HEK293 (cell line): ENCODE measurements at regions not wholly inside any gene's neighbourhood (a gene's known extent, or its start where the extent isn't known, plus 50 kb on each side); places are given as distances from the start of the nearest gene placed in this dataset.

ENCODE experiments used
- CTCF ChIA-PET: fragments of 350-600 bp; formaldehyde crosslinking; extraction: SDS; loops from one replicate; lab custom pipeline; 2021; ENCODE audit warnings: antibody characterized with exemption; lab: Yijun Ruan, JAX
- POLR2A ChIA-PET: fragments of 300-600 bp; formaldehyde crosslinking; extraction: SDS; loops from one replicate; lab custom pipeline; 2020; ENCODE audit warnings: antibody characterized with exemption, inconsistent platforms; lab: Yijun Ruan, JAX
- H3K27ac ChIP-seq: fragments of 200-500 bp; sonication (Bioruptor generic); 2 replicates; pipeline ENCODE4 v1.5.1; 2014; ENCODE audit warnings: low read depth, low read length, control low read depth, inconsistent platforms; ENCODE audit errors: extremely low read depth
- H3K36me3 ChIP-seq, 2 experiments: fragments of 200-500 bp in 1 of 2; sonication (Bioruptor generic) in 1 of 2; 1 replicate in 1 of 2; 2 replicates in 1 of 2; pipeline ENCODE4 v1.5.1; 2014 to 2017; ENCODE audit warnings: inconsistent platforms in 2 of 2, low read length in 2 of 2; ENCODE audit not compliant: control insufficient read depth in 2 of 2, insufficient read depth in 1 of 2
- H3K4me1 ChIP-seq: fragments of 200-500 bp; sonication (Bioruptor generic); 2 replicates; pipeline ENCODE4 v1.5.1; 2014; ENCODE audit warnings: mild to moderate bottlenecking, low read length, inconsistent platforms; ENCODE audit not compliant: control insufficient read depth, insufficient read depth
- H3K4me3 ChIP-seq: 2 replicates; pipeline ENCODE4 v1.5.1; 2011; ENCODE audit warnings: low read depth, mild to moderate bottlenecking, control low read depth, low read length, moderate library complexity
- H3K9me3 ChIP-seq: fragments of 200-500 bp; sonication (Bioruptor generic); 2 replicates; pipeline ENCODE4 v1.5.1; 2014; ENCODE audit warnings: low read depth, low read length, inconsistent platforms; ENCODE audit not compliant: control insufficient read depth, insufficient read depth
- GLIS1 ChIP-seq: fragments of 450-650 bp; formaldehyde crosslinking; IDR thresholded peaks from 2 replicates; pipeline ENCODE4 v1.5.1; 2016; ENCODE audit warnings: missing biosample characterization, missing genetic modification characterization
- SALL2 ChIP-seq: fragments of 450-650 bp; formaldehyde crosslinking; IDR thresholded peaks from 2 replicates; pipeline ENCODE4 v1.5.0; 2017; ENCODE audit warnings: missing biosample characterization, mild to moderate bottlenecking, missing genetic modification characterization, borderline replicate concordance
- TRIM28 ChIP-seq: IDR thresholded peaks from 2 replicates; pipeline ENCODE4 v1.6.1; 2011; ENCODE audit warnings: low read length, control low read depth, borderline replicate concordance
- ZBTB1 ChIP-seq: fragments of 450-650 bp; formaldehyde crosslinking; IDR thresholded peaks from 2 replicates; pipeline ENCODE4 v1.5.1; 2016; ENCODE audit warnings: missing biosample characterization, missing genetic modification characterization
- ZFP37 ChIP-seq: fragments of 450-650 bp; formaldehyde crosslinking; IDR thresholded peaks from 2 replicates; pipeline ENCODE4 v1.5.1; 2016; ENCODE audit warnings: missing biosample characterization, missing genetic modification characterization
- ZNF114 ChIP-seq: fragments of 450-650 bp; formaldehyde crosslinking; IDR thresholded peaks from 2 replicates; pipeline ENCODE4 v1.5.0; 2017; ENCODE audit warnings: missing biosample characterization, missing genetic modification characterization
- ZNF121 ChIP-seq: fragments of 450-650 bp; formaldehyde crosslinking; IDR thresholded peaks from 2 replicates; pipeline ENCODE4 v1.5.1; 2016; ENCODE audit warnings: missing biosample characterization, missing genetic modification characterization
- ZNF133 ChIP-seq: fragments of 450-650 bp; formaldehyde crosslinking; IDR thresholded peaks from 2 replicates; pipeline ENCODE4 v1.5.1; 2016; ENCODE audit warnings: missing biosample characterization, missing genetic modification characterization
- ZNF140 ChIP-seq: fragments of 450-650 bp; formaldehyde crosslinking; IDR thresholded peaks from 2 replicates; pipeline ENCODE4 v1.5.1; 2016; ENCODE audit warnings: missing biosample characterization, missing genetic modification characterization
- ZNF155 ChIP-seq: fragments of 450-650 bp; formaldehyde crosslinking; IDR thresholded peaks from 2 replicates; pipeline ENCODE4 v1.5.1; 2016; ENCODE audit warnings: missing biosample characterization, missing genetic modification characterization
- ZNF2 ChIP-seq: fragments of 450-650 bp; formaldehyde crosslinking; IDR thresholded peaks from 2 replicates; pipeline ENCODE4 v1.5.1; 2016; ENCODE audit warnings: missing biosample characterization, missing genetic modification characterization
- ZNF23 ChIP-seq: fragments of 450-650 bp; formaldehyde crosslinking; IDR thresholded peaks from 2 replicates; pipeline ENCODE4 v1.5.1; 2016; ENCODE audit warnings: missing biosample characterization, missing genetic modification characterization, borderline replicate concordance
- ZNF274 ChIP-seq, 2 experiments: fragments of 200-500 bp in 1 of 2; fragments of 450-650 bp in 1 of 2; sonication (Bioruptor generic) in 1 of 2; formaldehyde crosslinking in 1 of 2; IDR thresholded peaks; 2 replicates each; pipeline versions ENCODE4 v1.5.1 to v1.6.1; 2014 to 2016; ENCODE audit warnings: borderline replicate concordance in 1 of 2, inconsistent platforms in 1 of 2, low read length in 1 of 2, missing biosample characterization in 1 of 2, missing genetic modification characterization in 1 of 2
- ZNF394 ChIP-seq: fragments of 450-650 bp; formaldehyde crosslinking; IDR thresholded peaks from 2 replicates; pipeline ENCODE4 v1.5.1; 2016; ENCODE audit warnings: missing biosample characterization, missing genetic modification characterization, mild to moderate bottlenecking, moderate library complexity, borderline replicate concordance
- ZNF548 ChIP-seq: fragments of 450-650 bp; formaldehyde crosslinking; IDR thresholded peaks from 2 replicates; pipeline ENCODE4 v1.5.1; 2016; ENCODE audit warnings: missing biosample characterization, missing genetic modification characterization
- ZNF555 ChIP-seq: fragments of 450-650 bp; formaldehyde crosslinking; conservative IDR thresholded peaks from 2 replicates; pipeline ENCODE4 v1.5.1; 2017; ENCODE audit warnings: missing biosample characterization, mild to moderate bottlenecking, missing genetic modification characterization, inconsistent platforms
- ZNF837 ChIP-seq: fragments of 450-650 bp; formaldehyde crosslinking; IDR thresholded peaks from 2 replicates; pipeline ENCODE4 v1.5.1; 2016; ENCODE audit warnings: missing biosample characterization, missing genetic modification characterization
- TF ChIP-seq, protein P1 (sequence below): fragments of 450-650 bp; formaldehyde crosslinking; conservative IDR thresholded peaks from 2 replicates; pipeline ENCODE4 v1.5.1; 2016; ENCODE audit warnings: low read depth, missing biosample characterization, missing genetic modification characterization
- TF ChIP-seq, protein P2 (sequence below): fragments of 450-650 bp; formaldehyde crosslinking; IDR thresholded peaks from 2 replicates; pipeline ENCODE4; 2016; ENCODE audit warnings: missing biosample characterization, missing genetic modification characterization
- TF ChIP-seq, protein P3 (sequence below): fragments of 450-650 bp; IDR thresholded peaks from 2 replicates; pipeline ENCODE4 v1.5.1; 2018; ENCODE audit warnings: missing biosample characterization, missing genetic modification characterization
- TF ChIP-seq, protein P4 (sequence below): IDR thresholded peaks from 2 replicates; pipeline ENCODE4 v1.6.1; 2011; ENCODE audit warnings: mild to moderate bottlenecking, low read depth, low read length, borderline replicate concordance

DNA sequence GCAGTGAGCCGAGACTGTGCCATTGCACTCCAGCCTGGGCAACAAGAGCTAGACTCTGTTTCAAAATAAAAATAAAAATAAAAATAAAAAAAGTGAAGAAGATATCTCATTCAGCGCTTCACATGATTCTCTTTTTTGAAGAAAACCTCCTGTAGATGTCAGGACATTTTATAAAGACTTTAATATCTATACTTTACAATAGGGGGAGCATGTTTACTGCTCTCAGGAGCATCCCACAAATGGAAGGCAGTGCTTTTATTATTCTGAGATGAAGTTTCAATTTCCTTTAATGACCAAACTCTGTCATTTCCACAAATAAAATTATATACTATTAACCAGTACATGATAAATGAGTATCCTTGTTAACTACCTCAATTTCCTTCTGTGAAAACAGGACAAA is 118.7 kb upstream of the MYOCD start (continued):
- TF ChIP-seq, protein P1, sequence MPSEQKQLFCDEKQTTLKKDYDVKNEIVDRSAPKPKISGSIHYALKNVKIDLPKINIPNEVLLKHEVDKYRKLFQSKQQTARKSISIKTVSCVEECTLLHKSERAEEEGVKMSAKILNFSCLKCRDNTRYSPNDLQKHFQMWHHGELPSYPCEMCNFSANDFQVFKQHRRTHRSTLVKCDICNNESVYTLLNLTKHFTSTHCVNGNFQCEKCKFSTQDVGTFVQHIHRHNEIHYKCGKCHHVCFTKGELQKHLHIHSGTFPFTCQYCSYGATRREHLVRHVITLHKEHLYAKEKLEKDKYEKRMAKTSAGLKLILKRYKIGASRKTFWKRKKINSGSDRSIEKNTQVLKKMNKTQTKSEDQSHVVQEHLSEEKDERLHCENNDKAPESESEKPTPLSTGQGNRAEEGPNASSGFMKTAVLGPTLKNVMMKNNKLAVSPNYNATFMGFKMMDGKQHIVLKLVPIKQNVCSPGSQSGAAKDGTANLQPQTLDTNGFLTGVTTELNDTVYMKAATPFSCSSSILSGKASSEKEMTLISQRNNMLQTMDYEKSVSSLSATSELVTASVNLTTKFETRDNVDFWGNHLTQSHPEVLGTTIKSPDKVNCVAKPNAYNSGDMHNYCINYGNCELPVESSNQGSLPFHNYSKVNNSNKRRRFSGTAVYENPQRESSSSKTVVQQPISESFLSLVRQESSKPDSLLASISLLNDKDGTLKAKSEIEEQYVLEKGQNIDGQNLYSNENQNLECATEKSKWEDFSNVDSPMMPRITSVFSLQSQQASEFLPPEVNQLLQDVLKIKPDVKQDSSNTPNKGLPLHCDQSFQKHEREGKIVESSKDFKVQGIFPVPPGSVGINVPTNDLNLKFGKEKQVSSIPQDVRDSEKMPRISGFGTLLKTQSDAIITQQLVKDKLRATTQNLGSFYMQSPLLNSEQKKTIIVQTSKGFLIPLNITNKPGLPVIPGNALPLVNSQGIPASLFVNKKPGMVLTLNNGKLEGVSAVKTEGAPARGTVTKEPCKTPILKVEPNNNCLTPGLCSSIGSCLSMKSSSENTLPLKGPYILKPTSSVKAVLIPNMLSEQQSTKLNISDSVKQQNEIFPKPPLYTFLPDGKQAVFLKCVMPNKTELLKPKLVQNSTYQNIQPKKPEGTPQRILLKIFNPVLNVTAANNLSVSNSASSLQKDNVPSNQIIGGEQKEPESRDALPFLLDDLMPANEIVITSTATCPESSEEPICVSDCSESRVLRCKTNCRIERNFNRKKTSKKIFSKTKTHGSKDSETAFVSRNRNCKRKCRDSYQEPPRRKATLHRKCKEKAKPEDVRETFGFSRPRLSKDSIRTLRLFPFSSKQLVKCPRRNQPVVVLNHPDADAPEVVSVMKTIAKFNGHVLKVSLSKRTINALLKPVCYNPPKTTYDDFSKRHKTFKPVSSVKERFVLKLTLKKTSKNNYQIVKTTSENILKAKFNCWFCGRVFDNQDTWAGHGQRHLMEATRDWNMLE (tag by site-specific recombination): no peak
- TF ChIP-seq ZNF114 (no peak), ZNF140 (tag by site-specific recombination) (no peak)
- TF ChIP-seq, protein P2, sequence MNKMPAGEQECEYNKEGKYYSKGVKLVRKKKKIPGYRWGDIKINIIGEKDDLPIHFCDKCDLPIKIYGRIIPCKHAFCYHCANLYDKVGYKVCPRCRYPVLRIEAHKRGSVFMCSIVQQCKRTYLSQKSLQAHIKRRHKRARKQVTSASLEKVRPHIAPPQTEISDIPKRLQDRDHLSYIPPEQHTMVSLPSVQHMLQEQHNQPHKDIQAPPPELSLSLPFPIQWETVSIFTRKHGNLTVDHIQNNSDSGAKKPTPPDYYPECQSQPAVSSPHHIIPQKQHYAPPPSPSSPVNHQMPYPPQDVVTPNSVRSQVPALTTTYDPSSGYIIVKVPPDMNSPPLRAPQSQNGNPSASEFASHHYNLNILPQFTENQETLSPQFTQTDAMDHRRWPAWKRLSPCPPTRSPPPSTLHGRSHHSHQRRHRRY: no peak

DNA sequence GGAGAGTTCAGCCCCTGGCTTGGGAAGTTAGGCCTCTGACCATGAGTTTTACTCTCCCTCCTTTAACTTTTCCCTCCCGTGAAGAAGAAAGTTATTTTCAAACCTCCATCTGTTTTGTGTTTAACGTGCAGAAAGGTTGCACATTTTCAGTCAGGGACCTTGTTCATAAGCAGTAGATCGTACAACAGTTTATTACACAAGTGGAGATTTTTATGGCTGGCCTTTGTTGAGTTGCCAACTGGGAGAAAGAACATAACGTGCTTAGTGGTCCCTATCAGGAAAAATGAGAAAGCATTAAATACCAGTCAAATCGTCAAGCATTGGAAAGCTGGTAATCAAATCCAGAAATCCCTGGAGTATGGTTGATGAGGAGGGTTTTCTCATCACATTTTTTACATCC is 117.9 kb upstream of the MYOCD start:
- H3K9me3 ChIP-seq: no peaks in the 10 kb centered on the region
- ChIA-PET POLR2A (interaction anchor here (1.6 kb wide), 1 partner anchor 10 kb away, joined by 5 read pairs; no protein-coding TSS in a partner anchor), CTCF (interaction anchor here (1.0 to 8.5 kb wide), 6 partner anchors 14 to 292 kb away, joined by 3 to 98 read pairs (median 12); partner anchors contain the start of gene MYOCD)
- no peak overlapping the region for H3K27ac ChIP-seq
- TF ChIP-seq ZNF2 (no peak), ZNF394 (tag by site-specific recombination) (no peak), ZBTB1 (tag by site-specific recombination) (no peak), SALL2 (tag by site-specific recombination) (no peak), ZNF837 (tag by site-specific recombination) (no peak), ZNF555 (tag by site-specific recombination) (no peak), ZNF155 (tag by site-specific recombination) (no peak), ZNF274 (IDR thresholded peaks at IDR 0.05; ENCODE audit: low read length) (no peak), ZNF274 (tag by site-specific recombination; IDR thresholded peaks at IDR 0.05; ENCODE audit: borderline replicate concordance) (no peak), ZNF548 (no peak), ZNF121 (tag by site-specific recombination) (no peak), TRIM28 (no peak), ZNF133 (no peak), ZNF23 (tag by site-specific recombination) (no peak)
- no peaks in the 10 kb centered on the region for H3K4me1 ChIP-seq
- no peaks in the 10 kb centered on the region; a peak in 1 of 3 replicates for H3K36me3 ChIP-seq
- no peak overlapping the region for H3K4me3 ChIP-seq

DNA sequence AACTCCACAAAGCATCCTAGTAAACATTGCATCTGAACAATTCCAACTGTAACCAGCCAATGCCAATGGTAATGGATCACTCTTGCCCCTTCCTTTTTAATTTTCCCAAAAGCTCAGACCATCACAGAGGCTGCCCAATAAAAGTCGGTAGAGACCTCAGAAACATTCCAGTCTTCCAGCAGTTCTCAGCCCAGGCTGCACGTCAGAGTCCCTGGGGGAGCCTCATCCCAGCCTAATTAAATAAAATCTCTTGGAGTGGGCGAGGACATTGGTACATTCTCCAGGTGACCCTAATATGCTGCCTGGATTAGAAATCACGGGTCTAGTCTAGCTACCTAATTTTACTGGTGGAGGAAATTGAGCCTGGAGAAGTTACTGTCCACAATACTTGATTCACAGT is 117.1 kb upstream of the MYOCD start:
- CTCF ChIA-PET: interaction anchor here (0.6 to 8.5 kb wide), 7 partner anchors 15 to 293 kb away, joined by 3 to 98 read pairs (median 3); partner anchors contain the start of gene MYOCD
- H3K4me3 ChIP-seq: no peak overlapping the region
- TF ChIP-seq, protein P3, sequence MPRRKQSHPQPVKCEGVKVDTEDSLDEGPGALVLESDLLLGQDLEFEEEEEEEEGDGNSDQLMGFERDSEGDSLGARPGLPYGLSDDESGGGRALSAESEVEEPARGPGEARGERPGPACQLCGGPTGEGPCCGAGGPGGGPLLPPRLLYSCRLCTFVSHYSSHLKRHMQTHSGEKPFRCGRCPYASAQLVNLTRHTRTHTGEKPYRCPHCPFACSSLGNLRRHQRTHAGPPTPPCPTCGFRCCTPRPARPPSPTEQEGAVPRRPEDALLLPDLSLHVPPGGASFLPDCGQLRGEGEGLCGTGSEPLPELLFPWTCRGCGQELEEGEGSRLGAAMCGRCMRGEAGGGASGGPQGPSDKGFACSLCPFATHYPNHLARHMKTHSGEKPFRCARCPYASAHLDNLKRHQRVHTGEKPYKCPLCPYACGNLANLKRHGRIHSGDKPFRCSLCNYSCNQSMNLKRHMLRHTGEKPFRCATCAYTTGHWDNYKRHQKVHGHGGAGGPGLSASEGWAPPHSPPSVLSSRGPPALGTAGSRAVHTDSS (tag by site-specific recombination): no peak
- TF ChIP-seq, protein P4, sequence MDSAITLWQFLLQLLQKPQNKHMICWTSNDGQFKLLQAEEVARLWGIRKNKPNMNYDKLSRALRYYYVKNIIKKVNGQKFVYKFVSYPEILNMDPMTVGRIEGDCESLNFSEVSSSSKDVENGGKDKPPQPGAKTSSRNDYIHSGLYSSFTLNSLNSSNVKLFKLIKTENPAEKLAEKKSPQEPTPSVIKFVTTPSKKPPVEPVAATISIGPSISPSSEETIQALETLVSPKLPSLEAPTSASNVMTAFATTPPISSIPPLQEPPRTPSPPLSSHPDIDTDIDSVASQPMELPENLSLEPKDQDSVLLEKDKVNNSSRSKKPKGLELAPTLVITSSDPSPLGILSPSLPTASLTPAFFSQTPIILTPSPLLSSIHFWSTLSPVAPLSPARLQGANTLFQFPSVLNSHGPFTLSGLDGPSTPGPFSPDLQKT: no peak
- TF ChIP-seq ZFP37 (tag by site-specific recombination) (no peak), GLIS1 (tag by site-specific recombination) (peak; percentile 67)
- no peaks in the 10 kb centered on the region for H3K9me3 ChIP-seq
- H3K27ac ChIP-seq: no peak overlapping the region
- no peaks in the 10 kb centered on the region for H3K4me1 ChIP-seq
- no peaks in the 10 kb centered on the region for H3K36me3 ChIP-seq
- POLR2A ChIA-PET: interaction anchor here (0.8 to 1.6 kb wide), 3 partner anchors 9 to 117 kb away, joined by 3 to 6 read pairs (median 5); partner anchors contain the start of gene MYOCD
